HG02642 (cell line): ENCODE measurements at regions not wholly inside any gene's neighbourhood (a gene's known extent, or its start where the extent isn't known, plus 50 kb on each side); places are given as distances from the start of the nearest gene placed in this dataset.

Source experiments
- ATAC-seq: cut with Tn5 transposase; IDR thresholded peaks from one replicate; pipeline ENCODE4 v1.9.1; 2021; ENCODE audit warnings: mild to moderate bottlenecking; ENCODE audit not compliant: unreplicated experiment, poor library complexity

GRCh38 chr6:132969196-132969595, 154.8 kb downstream of the RPS12 start:
- no peak for ATAC-seq

- no peak for ATAC-seq
Measured at GRCh38 chr6:132971676-132972075, 157.3 kb downstream of the RPS12 start.

- ATAC-seq, result no peak
Measured at GRCh38 chr6:132972254-132972653, 157.9 kb downstream of the RPS12 start.

GRCh38 chr6:132972971-132973370, 158.6 kb downstream of the RPS12 start:
- no peak for ATAC-seq

- no peak for ATAC-seq
Measured at GRCh38 chr6:132973514-132973993, 159.2 kb downstream of the RPS12 start.

- ATAC-seq, result no peak
Measured at GRCh38 chr6:132974122-132974521, 159.8 kb downstream of the RPS12 start.

GRCh38 chr6:132977413-132977812, 163.0 kb downstream of the RPS12 start:
- ATAC-seq, result no peak

GRCh38 chr6:132978685-132979084, 164.3 kb downstream of the RPS12 start:
- no peak for ATAC-seq

- no peak for ATAC-seq
Measured at GRCh38 chr6:132993738-132994137, 179.4 kb downstream of the RPS12 start.

GRCh38 chr6:132995009-132995408, 180.6 kb downstream of the RPS12 start:
- ATAC-seq, result no peak

- no peak for ATAC-seq
Measured at GRCh38 chr6:132995432-132995831, 181.1 kb downstream of the RPS12 start.

GRCh38 chr6:132998418-132998817, 184.0 kb downstream of the RPS12 start:
- no peak for ATAC-seq

GRCh38 chr6:133001040-133001565, 186.7 kb downstream of the RPS12 start:
- no peak for ATAC-seq

- ATAC-seq, result no peak
Measured at GRCh38 chr6:133004304-133004884, 190.0 kb downstream of the RPS12 start.

- no peak for ATAC-seq
Measured at GRCh38 chr6:133012774-133013173, 198.4 kb downstream of the RPS12 start.

- ATAC-seq, result no peak
Measured at GRCh38 chr6:133016631-133017030, 202.3 kb downstream of the RPS12 start.

GRCh38 chr6:133017581-133017980, 203.2 kb downstream of the RPS12 start:
- ATAC-seq, result no peak

- no peak for ATAC-seq
Measured at GRCh38 chr6:133026705-133027104, 212.3 kb downstream of the RPS12 start.

- no peak for ATAC-seq
Measured at GRCh38 chr6:133033263-133033662, 207.9 kb upstream of the EYA4 start.

- ATAC-seq, result no peak
Measured at GRCh38 chr6:133034509-133035206, 206.5 kb upstream of the EYA4 start.

- no peak for ATAC-seq
Measured at GRCh38 chr6:133040094-133040802, 200.9 kb upstream of the EYA4 start.
